GM12872 (cell line): ENCODE measurements at regions not wholly inside any gene's neighbourhood (a gene's known extent, or its start where the extent isn't known, plus 50 kb on each side); places are given as distances from the start of the nearest gene placed in this dataset.

ENCODE experiments used
- TF ChIP-seq, protein P1 (sequence below): IDR thresholded peaks from 3 replicates; pipeline ENCODE4 v1.5.1; 2011; ENCODE audit warnings: low read depth, mild to moderate bottlenecking, low read length, moderate library complexity; ENCODE audit not compliant: insufficient read depth

DNA sequence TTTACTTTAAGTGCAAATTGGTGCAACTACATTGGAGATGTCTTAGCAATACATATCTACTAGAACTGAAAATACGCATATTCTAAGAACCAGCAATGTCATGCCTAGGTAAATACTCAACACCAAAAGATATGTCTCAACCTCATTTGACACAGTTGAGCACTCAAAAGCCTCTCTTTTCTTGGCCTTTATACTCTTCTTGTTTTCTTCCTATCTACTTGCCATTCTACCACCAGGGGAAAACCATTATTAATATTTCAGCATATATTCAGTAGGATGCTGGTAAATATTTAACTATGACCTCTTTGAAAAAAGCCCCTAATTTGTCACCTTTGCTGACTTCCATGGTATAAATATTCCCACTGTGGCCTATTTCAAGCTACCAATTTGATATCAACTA, 443.8 kb downstream of the LRRC70 start:
- TF ChIP-seq, protein P1, sequence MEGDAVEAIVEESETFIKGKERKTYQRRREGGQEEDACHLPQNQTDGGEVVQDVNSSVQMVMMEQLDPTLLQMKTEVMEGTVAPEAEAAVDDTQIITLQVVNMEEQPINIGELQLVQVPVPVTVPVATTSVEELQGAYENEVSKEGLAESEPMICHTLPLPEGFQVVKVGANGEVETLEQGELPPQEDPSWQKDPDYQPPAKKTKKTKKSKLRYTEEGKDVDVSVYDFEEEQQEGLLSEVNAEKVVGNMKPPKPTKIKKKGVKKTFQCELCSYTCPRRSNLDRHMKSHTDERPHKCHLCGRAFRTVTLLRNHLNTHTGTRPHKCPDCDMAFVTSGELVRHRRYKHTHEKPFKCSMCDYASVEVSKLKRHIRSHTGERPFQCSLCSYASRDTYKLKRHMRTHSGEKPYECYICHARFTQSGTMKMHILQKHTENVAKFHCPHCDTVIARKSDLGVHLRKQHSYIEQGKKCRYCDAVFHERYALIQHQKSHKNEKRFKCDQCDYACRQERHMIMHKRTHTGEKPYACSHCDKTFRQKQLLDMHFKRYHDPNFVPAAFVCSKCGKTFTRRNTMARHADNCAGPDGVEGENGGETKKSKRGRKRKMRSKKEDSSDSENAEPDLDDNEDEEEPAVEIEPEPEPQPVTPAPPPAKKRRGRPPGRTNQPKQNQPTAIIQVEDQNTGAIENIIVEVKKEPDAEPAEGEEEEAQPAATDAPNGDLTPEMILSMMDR: no peak

- TF ChIP-seq, protein P1: no peak
These were observed 432.5 kb downstream of the LRRC70 start for GRCh38 chr5:63011158-63011557.

GRCh38 chr5:63008195-63008594, 429.6 kb downstream of the LRRC70 start:
- TF ChIP-seq, protein P1: no peak

GRCh38 chr5:62985749-62986148, 407.1 kb downstream of the LRRC70 start:
- TF ChIP-seq, protein P1: no peak

DNA sequence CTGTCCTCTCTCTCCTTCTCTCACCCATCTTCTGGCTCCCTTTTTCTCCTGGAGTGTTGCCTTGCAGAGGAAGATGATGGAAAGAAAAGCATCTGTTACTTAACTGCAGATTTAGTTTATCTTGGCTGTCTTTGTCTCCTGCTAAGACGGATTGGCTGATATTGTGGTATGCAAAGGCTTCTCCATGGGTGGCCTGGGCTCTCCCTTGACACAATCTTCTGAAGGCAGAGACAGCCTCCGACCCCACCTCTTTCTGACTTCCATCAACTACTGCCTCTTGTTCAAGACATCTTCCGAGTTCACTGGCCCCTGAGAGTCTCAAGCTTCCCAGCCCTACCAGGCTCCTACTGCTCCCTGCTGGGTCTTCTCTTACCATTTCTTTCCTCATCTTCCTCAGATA, 403.7 kb downstream of the LRRC70 start:
- TF ChIP-seq, protein P1: no peak

- TF ChIP-seq, protein P1: no peak
These were observed 402.3 kb downstream of the LRRC70 start for GRCh38 chr5:62980884-62981283.

DNA sequence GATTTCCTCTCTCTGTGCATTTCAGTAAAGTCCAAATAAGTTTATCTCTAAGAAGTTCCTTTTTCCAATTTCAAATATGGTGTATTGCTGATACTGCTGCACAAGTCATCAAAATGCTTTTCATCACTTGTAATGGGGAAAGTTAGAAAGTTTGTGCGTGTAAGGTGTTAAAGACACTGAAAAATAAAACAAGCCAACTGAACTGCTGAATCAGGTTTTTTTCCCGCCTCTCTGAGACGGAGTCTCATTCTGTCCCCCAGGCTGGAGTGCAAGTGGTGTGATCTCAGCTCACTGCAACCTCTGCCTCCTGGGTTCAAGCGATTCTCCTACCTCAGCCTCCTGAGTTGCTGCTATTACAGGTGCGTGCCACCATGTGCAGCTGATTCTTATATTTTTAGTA, 400.9 kb downstream of the LRRC70 start:
- TF ChIP-seq, protein P1: no peak

DNA sequence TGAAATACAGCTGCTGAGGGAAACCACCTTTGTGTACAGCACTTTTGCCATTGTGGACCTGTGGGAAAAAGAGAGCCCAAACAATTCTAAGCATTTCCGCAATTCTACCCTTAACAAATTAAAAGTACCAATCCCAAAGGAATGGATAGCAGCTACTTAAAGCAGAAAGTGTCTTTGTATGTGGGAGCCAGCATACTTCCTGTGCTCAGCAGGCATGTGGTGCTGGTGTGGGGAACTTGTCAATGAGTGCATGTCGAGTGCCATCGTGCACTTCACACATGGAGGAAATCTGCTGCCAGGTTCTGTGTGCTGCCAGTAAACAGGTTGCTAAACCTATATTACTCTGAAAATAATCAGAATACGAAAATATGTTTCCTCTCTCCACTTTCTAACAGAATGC, 399.0 kb downstream of the LRRC70 start:
- TF ChIP-seq, protein P1: no peak
